H1 (cell line): ENCODE measurements at regions not wholly inside any gene's neighbourhood (a gene's known extent, or its start where the extent isn't known, plus 50 kb on each side); places are given as distances from the start of the nearest gene placed in this dataset.

Experiments
- CTCF ChIA-PET: fragments of 300-600 bp; sonication (Branson Sonifier 250); formaldehyde crosslinking; loops from one replicate; lab custom pipeline; 2021; ENCODE audit not compliant: partially characterized antibody; lab: Charles Lee
- POLR2A ChIA-PET: fragments of 300-600 bp; sonication (Branson Sonifier 250); formaldehyde crosslinking; loops from one replicate; lab custom pipeline; 2021; ENCODE audit warnings: inconsistent platforms; ENCODE audit not compliant: partially characterized antibody; lab: Charles Lee
- DNase-seq, 2 experiments: peaks; one replicate each; pipeline versions ENCODE4 v3.0.0 to v3.0.0-alpha.2; 2010 to 2022; ENCODE audit warnings: low spot score in 2 of 2, low read depth in 1 of 2, mixed read lengths in 1 of 2
- FAIRE-seq: peaks from 2 replicates; lab custom pipeline; 2011; peaks lifted over from hg19 to GRCh38; lab: Jason Lieb, UNC
- H2AFZ ChIP-seq: 2 replicates; pipeline ENCODE4 v1.8.1; 2012; ENCODE audit warnings: low read length, inconsistent platforms
- H2AK5ac ChIP-seq: 2 replicates; pipeline ENCODE4 v1.6.1; 2013; ENCODE audit warnings: low read depth, low read length
- H2BK120ac ChIP-seq: replicated peaks from 2 replicates; pipeline ENCODE3; 2013; ENCODE audit warnings: low read depth, low read length, inconsistent platforms
- H2BK12ac ChIP-seq: 2 replicates; pipeline ENCODE4 v1.6.1; 2013; ENCODE audit warnings: low read depth, low read length
- H2BK15ac ChIP-seq: 2 replicates; pipeline ENCODE4 v1.6.1; 2013; ENCODE audit warnings: low read length
- H2BK20ac ChIP-seq: 2 replicates; pipeline ENCODE4 v1.6.1; 2013; ENCODE audit warnings: low read length
- H2BK5ac ChIP-seq: 2 replicates; pipeline ENCODE4 v1.6.1; 2013; ENCODE audit warnings: low read depth, low read length
- H3K14ac ChIP-seq: 2 replicates; pipeline ENCODE4 v1.6.1; 2013; ENCODE audit warnings: inconsistent platforms; ENCODE audit not compliant: insufficient read length
- H3K18ac ChIP-seq: 2 replicates; pipeline ENCODE4 v1.6.1; 2013; ENCODE audit warnings: low read length; ENCODE audit errors: extremely low read depth
- H3K23ac ChIP-seq: 2 replicates; pipeline ENCODE4 v1.6.1; 2013; ENCODE audit warnings: inconsistent platforms; ENCODE audit not compliant: insufficient read length
- H3K23me2 ChIP-seq: 2 replicates; pipeline ENCODE4 v1.6.1; 2013; ENCODE audit warnings: low read depth, low read length
- H3K27ac ChIP-seq: 2 replicates; pipeline ENCODE4 v1.6.1; 2011; ENCODE audit warnings: low read depth, low read length, inconsistent platforms
- H3K27me3 ChIP-seq, 4 experiments: replicated peaks in 1 of 4; 1 replicate in 1 of 4; 2 replicates in 3 of 4; pipeline versions ENCODE4 v1.6.1 to v1.8.1; 2011 to 2013; ENCODE audit warnings: low read length in 3 of 4, mild to moderate bottlenecking in 3 of 4, inconsistent platforms in 2 of 4, mixed read lengths in 2 of 4, moderate library complexity in 1 of 4; ENCODE audit not compliant: control insufficient read depth in 3 of 4, insufficient read depth in 3 of 4; ENCODE audit errors: extremely low read depth in 1 of 4
- H3K36me3 ChIP-seq, 4 experiments: 2 replicates each; pipeline versions ENCODE4 v1.6.1 to v1.8.1; 2011 to 2013; ENCODE audit warnings: mild to moderate bottlenecking in 4 of 4, low read length in 3 of 4, moderate library complexity in 2 of 4, control low read depth in 1 of 4, inconsistent platforms in 1 of 4; ENCODE audit not compliant: insufficient read depth in 4 of 4, control insufficient read depth in 2 of 4
- H3K4ac ChIP-seq: replicated peaks from 2 replicates; pipeline ENCODE3; 2013; ENCODE audit warnings: low read length, low read depth, mixed read lengths, inconsistent platforms; ENCODE audit not compliant: insufficient read length
- H3K4me1 ChIP-seq, 4 experiments: replicated peaks in 1 of 4; 1 replicate in 1 of 4; 2 replicates in 3 of 4; pipeline versions ENCODE4 v1.6.1 to v1.8.1; 2011 to 2013; ENCODE audit warnings: low read length in 3 of 4, inconsistent platforms in 2 of 4, mixed read lengths in 1 of 4; ENCODE audit not compliant: insufficient read depth in 4 of 4, control insufficient read depth in 3 of 4
- H3K4me2 ChIP-seq, 2 experiments: 2 replicates each; pipeline versions ENCODE4 v1.6.1 to v1.8.1; 2011 to 2013; ENCODE audit warnings: low read depth in 2 of 2, low read length in 2 of 2, control low read depth in 1 of 2, inconsistent platforms in 1 of 2, mild to moderate bottlenecking in 1 of 2; ENCODE audit not compliant: insufficient read depth in 1 of 2
- H3K4me3 ChIP-seq, 4 experiments: fragments of 200-600, 300-600 bp in 1 of 4; sonication (generic), shearing (Covaris generic), sonication (Bioruptor Twin) in 1 of 4; 2 replicates each; pipeline versions ENCODE4 v1.5.1 to v1.8.1; 2011 to 2016; ENCODE audit warnings: low read length in 4 of 4, low read depth in 3 of 4, control low read depth in 2 of 4, inconsistent platforms in 2 of 4, mild to moderate bottlenecking in 2 of 4, mixed read lengths in 1 of 4, moderate library complexity in 1 of 4; ENCODE audit not compliant: insufficient read depth in 2 of 4; ENCODE audit errors: extremely low read depth in 1 of 4
- H3K56ac ChIP-seq: replicated peaks from 2 replicates; pipeline ENCODE3; 2013; ENCODE audit warnings: low read depth, mild to moderate bottlenecking, mixed read lengths, low read length, inconsistent platforms; ENCODE audit not compliant: insufficient read length
- H3K79me1 ChIP-seq: 2 replicates; pipeline ENCODE4 v1.6.1; 2013; ENCODE audit warnings: low read depth, low read length, control low read depth
- H3K79me2 ChIP-seq, 2 experiments: 2 replicates each; pipeline versions ENCODE4 v1.6.1 to v1.8.1; 2012 to 2013; ENCODE audit warnings: low read length in 2 of 2, mild to moderate bottlenecking in 2 of 2, inconsistent platforms in 1 of 2; ENCODE audit not compliant: insufficient read depth in 2 of 2, control insufficient read depth in 1 of 2
- H3K9ac ChIP-seq, 4 experiments: replicated peaks in 1 of 4; 1 replicate in 1 of 4; 2 replicates in 3 of 4; pipeline versions ENCODE4 v1.6.1 to v1.8.1; 2011 to 2013; ENCODE audit warnings: low read depth in 3 of 4, low read length in 3 of 4, control low read depth in 2 of 4, mild to moderate bottlenecking in 2 of 4, moderate library complexity in 2 of 4, inconsistent platforms in 1 of 4; ENCODE audit errors: extremely low read depth in 1 of 4
- H3K9me3 ChIP-seq, 2 experiments: 2 replicates each; pipeline versions ENCODE4 v1.6.1 to v1.8.1; 2012 to 2013; ENCODE audit warnings: mild to moderate bottlenecking in 2 of 2, moderate library complexity in 2 of 2, control low read depth in 1 of 2, inconsistent platforms in 1 of 2, low read depth in 1 of 2, low read length in 1 of 2, mixed read lengths in 1 of 2; ENCODE audit not compliant: insufficient read depth in 2 of 2
- H4K20me1 ChIP-seq, 2 experiments: replicated peaks in 1 of 2; 2 replicates each; pipeline versions ENCODE3 to v1.8.1; 2011 to 2013; ENCODE audit warnings: inconsistent platforms in 2 of 2, low read length in 2 of 2, mild to moderate bottlenecking in 1 of 2; ENCODE audit not compliant: insufficient read depth in 2 of 2, control insufficient read depth in 1 of 2
- H4K5ac ChIP-seq: 2 replicates; pipeline ENCODE4 v1.6.1; 2013; ENCODE audit warnings: low read length, low read depth, mixed read lengths, inconsistent platforms; ENCODE audit not compliant: insufficient read length
- H4K8ac ChIP-seq: 2 replicates; pipeline ENCODE4 v1.8.0; 2013; ENCODE audit warnings: mild to moderate bottlenecking, moderate library complexity, low read length, inconsistent platforms; ENCODE audit not compliant: insufficient read depth; ENCODE audit errors: extremely low read depth
- H4K91ac ChIP-seq: replicated peaks from 2 replicates; pipeline ENCODE3; 2013; ENCODE audit warnings: low read length, mixed read lengths, inconsistent platforms; ENCODE audit not compliant: insufficient read length
- RAD21 ChIP-seq, 2 experiments: IDR thresholded peaks in 1 of 2; conservative IDR thresholded peaks in 1 of 2; 2 replicates each; pipeline ENCODE4 v1.6.1; 2011; ENCODE audit warnings: low read depth in 2 of 2, low read length in 2 of 2, improper control_type of control experiment in 1 of 2, inconsistent platforms in 1 of 2, mild to moderate bottlenecking in 1 of 2, moderate library complexity in 1 of 2
- TAF7 ChIP-seq: optimal IDR thresholded peaks from 2 replicates; pipeline ENCODE3; 2011; ENCODE audit warnings: low read depth, mild to moderate bottlenecking, inconsistent platforms, low read length, moderate library complexity, borderline replicate concordance
- WGBS, 2 experiments: shearing (Covaris generic) in 1 of 2; methylation state at CpG; one replicate each; pipeline versions ENCODE4 v1.1.6 to v1.1.7; 2013 to 2015; ENCODE audit warnings: low lambda C conversion rate in 2 of 2, mixed read lengths in 2 of 2, inconsistent platforms in 1 of 2, low coverage in 1 of 2, missing lambda C conversion rate in 1 of 2; ENCODE audit not compliant: insufficient replicate concordance in 2 of 2, insufficient coverage in 1 of 2, insufficient read length in 1 of 2; ENCODE audit errors: extremely low coverage in 1 of 2, missing lambda C conversion rate in 1 of 2; 5-methylcytosine and 5-hydroxymethylcytosine counted together
- TF ChIP-seq, protein P1 (sequence below), 3 experiments: IDR thresholded peaks; 1 replicate in 2 of 3; 2 replicates in 1 of 3; pipeline versions ENCODE4 v1.5.1 to v1.6.1; 2011; ENCODE audit warnings: low read length in 3 of 3, mild to moderate bottlenecking in 3 of 3, inconsistent platforms in 2 of 3, low read depth in 1 of 3, moderate library complexity in 1 of 3; ENCODE audit not compliant: insufficient read depth in 1 of 3; ENCODE audit errors: control extremely low read depth in 1 of 3

DNA sequence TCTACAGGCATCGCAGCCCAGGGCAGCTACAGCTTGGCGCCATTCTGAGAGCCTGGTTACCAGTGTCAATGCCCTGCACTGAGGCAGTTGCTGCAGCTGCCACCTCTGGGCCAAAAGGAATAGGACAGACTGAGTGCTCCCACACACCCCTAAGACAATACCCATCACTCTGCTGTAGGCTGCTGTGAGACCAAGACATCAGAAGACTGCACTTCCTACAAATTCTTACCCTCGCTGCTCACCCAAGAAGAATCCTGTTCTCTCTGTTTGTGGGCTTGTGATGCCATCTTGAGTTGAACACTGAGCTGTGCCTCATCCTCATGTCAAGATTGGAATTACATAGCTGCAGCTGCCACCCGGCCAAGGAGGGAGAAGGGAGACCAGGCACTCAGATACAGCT is 1847.0 kb upstream of the PCDH10 start:
- Histone ChIP-seq H3K23me2 (no peaks in the 10 kb centered on the region), H2BK20ac (no peak overlapping the region), H3K27me3 (no peaks in the 10 kb centered on the region), H4K91ac (no peak overlapping the region), H3K79me1 (no peaks in the 10 kb centered on the region), H2AK5ac (no peak overlapping the region), H2AFZ (peak overlapping the region; percentile 74; the same call in 1 of the 2 replicates), H4K8ac (no peak overlapping the region), H4K20me1 (no peaks in the 10 kb centered on the region), H3K14ac (no peak overlapping the region), H3K9me3 (no peaks in the 10 kb centered on the region), H3K79me2 (no peaks in the 10 kb centered on the region), H3K9ac (no peak overlapping the region), H3K4ac (no peak overlapping the region), H2BK5ac (no peak overlapping the region), H3K4me1 (peaks cover 0 to 3% (median 0%) of the 10 kb centered on the region in 4 experiments; a peak in 1 of 7 replicates), H3K4me3 (no peak overlapping the region), H2BK12ac (no peak overlapping the region), H2BK15ac (no peak overlapping the region), H3K18ac (no peak overlapping the region), H2BK120ac (no peak overlapping the region), H3K4me2 (no peak overlapping the region), H3K36me3 (no peaks in the 10 kb centered on the region), H3K23ac (no peak overlapping the region), H3K56ac (no peak overlapping the region), H3K27ac (no peak overlapping the region), H4K5ac (no peak overlapping the region)
- FAIRE-seq, result no peak
- peak in 1 of 2 experiments; percentile 3 for DNase-seq
- ChIA-PET POLR2A (interaction anchor here (0.9 kb wide), 1 partner anchor 11 kb away, joined by 3 read pairs; no protein-coding TSS in a partner anchor), CTCF (interaction anchor here (0.7 to 1.5 kb wide), 6 partner anchors 9 to 924 kb away, joined by 3 to 4 read pairs (median 3); no protein-coding TSS in a partner anchor)
- TF ChIP-seq TAF7, result no peak
- peak; percentile 64 to 67 for TF ChIP-seq RAD21 (IDR thresholded peaks at IDR 0.05 in 1 of 2, conservative IDR thresholded peaks at IDR 0.05 in 1 of 2; ENCODE audit: low read depth in 2 of 2, low read length in 2 of 2)
- TF ChIP-seq, protein P1, sequence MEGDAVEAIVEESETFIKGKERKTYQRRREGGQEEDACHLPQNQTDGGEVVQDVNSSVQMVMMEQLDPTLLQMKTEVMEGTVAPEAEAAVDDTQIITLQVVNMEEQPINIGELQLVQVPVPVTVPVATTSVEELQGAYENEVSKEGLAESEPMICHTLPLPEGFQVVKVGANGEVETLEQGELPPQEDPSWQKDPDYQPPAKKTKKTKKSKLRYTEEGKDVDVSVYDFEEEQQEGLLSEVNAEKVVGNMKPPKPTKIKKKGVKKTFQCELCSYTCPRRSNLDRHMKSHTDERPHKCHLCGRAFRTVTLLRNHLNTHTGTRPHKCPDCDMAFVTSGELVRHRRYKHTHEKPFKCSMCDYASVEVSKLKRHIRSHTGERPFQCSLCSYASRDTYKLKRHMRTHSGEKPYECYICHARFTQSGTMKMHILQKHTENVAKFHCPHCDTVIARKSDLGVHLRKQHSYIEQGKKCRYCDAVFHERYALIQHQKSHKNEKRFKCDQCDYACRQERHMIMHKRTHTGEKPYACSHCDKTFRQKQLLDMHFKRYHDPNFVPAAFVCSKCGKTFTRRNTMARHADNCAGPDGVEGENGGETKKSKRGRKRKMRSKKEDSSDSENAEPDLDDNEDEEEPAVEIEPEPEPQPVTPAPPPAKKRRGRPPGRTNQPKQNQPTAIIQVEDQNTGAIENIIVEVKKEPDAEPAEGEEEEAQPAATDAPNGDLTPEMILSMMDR (IDR thresholded peaks at IDR 0.05; ENCODE audit: control extremely low read depth in 1 of 3, insufficient read depth in 1 of 3, low read depth in 1 of 3, low read length in 3 of 3), result peak in 2 of 3 experiments; percentile 23 to 38; a peak in 2 of 4 replicates
- WGBS, 2 experiments, result 83% methylated on average over 4 of the region's 4 CpGs; no CpG with 5 or more reads in 1 of the 2 experiments
